K562 (cell line): ENCODE measurements at regions not wholly inside any gene's neighbourhood (a gene's known extent, or its start where the extent isn't known, plus 50 kb on each side); places are given as distances from the start of the nearest gene placed in this dataset.

ENCODE experiments used
- ATAC-seq: fragments of 200-7000 bp; cut with Tn5 transposase; 3 replicates; pipeline ENCODE4 v1.9.1; 2020; ENCODE audit warnings: moderate library complexity
- BruUV-seq: library from RNA; stranded (reverse); fragments of 400-500 nt; replicated peaks from 2 replicates; lab custom pipeline; 2021; lab: Mats Ljungman, UMichigan
- CTCF ChIA-PET: fragments of 300-600 bp; formaldehyde crosslinking; extraction: SDS; loops from one replicate; lab custom pipeline; 2021; ENCODE audit warnings: low intra/inter-chr PET ratio; lab: Yijun Ruan, JAX
- POLR2A ChIA-PET: fragments of 300-600, 350-650 bp; sonication (Branson Sonifier 250); formaldehyde crosslinking; extraction: SDS; loops from one replicate; lab custom pipeline; 2021; ENCODE audit warnings: antibody characterized with exemption, inconsistent platforms; lab: Yijun Ruan, JAX
- DNase-seq, 4 experiments: peaks; one replicate each; pipeline versions ENCODE4 v3.0.0 to v3.0.0-alpha.2; 2011 to 2018; ENCODE audit warnings: low spot score in 3 of 4, mixed read lengths in 3 of 4; ENCODE audit errors: extremely low read depth in 1 of 4
- FAIRE-seq: peaks from 2 replicates; lab custom pipeline; 2011; peaks lifted over from hg19 to GRCh38; lab: Jason Lieb, UNC
- H2AFZ ChIP-seq: 2 replicates; pipeline ENCODE4 v1.6.0; 2011; ENCODE audit warnings: low read depth, low read length, control low read depth, inconsistent platforms
- H3K27ac ChIP-seq: fragments of 200-600 bp; 3 replicates; pipeline ENCODE4 v1.8.0; 2011; ENCODE audit warnings: low read depth, mild to moderate bottlenecking, control low read depth, inconsistent platforms, low read length, moderate library complexity, mixed read lengths; ENCODE audit errors: extremely low read depth
- H3K27me3 ChIP-seq, 2 experiments: fragments of 300-600 bp in 1 of 2; 2 replicates in 1 of 2; 3 replicates in 1 of 2; pipeline versions ENCODE4 v1.6.0 to v1.8.0; 2011; ENCODE audit warnings: inconsistent platforms in 2 of 2, low read length in 2 of 2, mild to moderate bottlenecking in 1 of 2, mixed read lengths in 1 of 2, moderate library complexity in 1 of 2; ENCODE audit not compliant: control insufficient read depth in 2 of 2, insufficient read depth in 2 of 2
- H3K36me3 ChIP-seq: fragments of 300-600 bp; 3 replicates; pipeline ENCODE4 v1.8.0; 2011; ENCODE audit warnings: mild to moderate bottlenecking, low read length, inconsistent platforms; ENCODE audit not compliant: control insufficient read depth, insufficient read depth
- H3K4me1 ChIP-seq, 2 experiments: fragments of 200-600 bp in 1 of 2; replicated peaks in 1 of 2; 2 replicates in 1 of 2; 3 replicates in 1 of 2; pipeline versions ENCODE4 v1.5.1 to v1.8.0; 2011; ENCODE audit warnings: inconsistent platforms in 2 of 2, low read length in 2 of 2, mild to moderate bottlenecking in 1 of 2, mixed read lengths in 1 of 2, moderate library complexity in 1 of 2; ENCODE audit not compliant: control insufficient read depth in 2 of 2, insufficient read depth in 2 of 2
- H3K4me2 ChIP-seq: 2 replicates; pipeline ENCODE4 v1.6.1; 2011; ENCODE audit warnings: low read length, control low read depth, inconsistent platforms, mixed read lengths; ENCODE audit not compliant: insufficient read depth
- H3K4me3 ChIP-seq: fragments of 200-600 bp; sonication (generic), shearing (Covaris generic); 2 replicates; pipeline ENCODE4 v1.5.1; 2016; ENCODE audit warnings: control low read depth, inconsistent platforms
- H3K79me2 ChIP-seq: fragments of 200-600 bp; 3 replicates; pipeline ENCODE4 v1.8.0; 2011; ENCODE audit warnings: low read length, inconsistent platforms; ENCODE audit not compliant: control insufficient read depth, insufficient read depth
- H3K9ac ChIP-seq, 2 experiments: 2 replicates each; pipeline versions ENCODE4 v1.6.0 to v1.6.1; 2011; ENCODE audit warnings: low read depth in 2 of 2, low read length in 2 of 2, control low read depth in 1 of 2, inconsistent platforms in 1 of 2, mild to moderate bottlenecking in 1 of 2, mixed read lengths in 1 of 2; ENCODE audit not compliant: insufficient read depth in 1 of 2
- H3K9me1 ChIP-seq: one replicate; pipeline ENCODE4 v1.6.0; 2011; ENCODE audit warnings: inconsistent platforms, mild to moderate bottlenecking, low read length, moderate library complexity; ENCODE audit not compliant: control insufficient read depth, insufficient read depth
- H3K9me3 ChIP-seq: replicated peaks from 2 replicates; pipeline ENCODE4 v1.5.1; 2011; ENCODE audit warnings: low read depth, low read length, inconsistent platforms; ENCODE audit not compliant: control insufficient read depth, insufficient read depth
- H4K20me1 ChIP-seq: replicated peaks from 2 replicates; pipeline ENCODE4 v1.6.1; 2011; ENCODE audit warnings: low read length, inconsistent platforms, mixed read lengths; ENCODE audit not compliant: control insufficient read depth, insufficient read depth
- BMI1 ChIP-seq: fragments of 150-350 bp; IDR thresholded peaks from 2 replicates; pipeline ENCODE4 v1.6.1; 2014; ENCODE audit warnings: low read length
- ESRRB ChIP-seq: fragments of 250-450 bp; sonication (Bioruptor Pico); IDR thresholded peaks from 2 replicates; pipeline ENCODE4 v1.5.0; 2020; ENCODE audit warnings: mild to moderate bottlenecking, moderate library complexity, borderline replicate concordance
- GATA2 ChIP-seq: sonication (generic); formaldehyde crosslinking; IDR thresholded peaks from 2 replicates; pipeline ENCODE4 v1.4.0; 2020; ENCODE audit warnings: mild to moderate bottlenecking, missing genetic modification reagents
- HCFC1 ChIP-seq: IDR thresholded peaks from 2 replicates; pipeline ENCODE4 v1.6.1; 2012; ENCODE audit warnings: low read depth, low read length, improper control_type of control experiment
- KAT2B ChIP-seq: IDR thresholded peaks from one replicate; pipeline ENCODE4 v1.6.1; 2012; ENCODE audit warnings: low read depth, mild to moderate bottlenecking, control low read depth, inconsistent platforms, low read length, moderate library complexity
- KDM1A ChIP-seq, 2 experiments: fragments of 450-650 bp; IDR thresholded peaks; 2 replicates each; pipeline ENCODE4 v1.6.1; 2016; ENCODE audit warnings: mild to moderate bottlenecking in 2 of 2
- MAFK ChIP-seq: IDR thresholded peaks from 2 replicates; pipeline ENCODE4 v1.6.1; 2011; ENCODE audit warnings: low read length, improper control_type of control experiment
- MXD1 ChIP-seq: fragments of 250-450 bp; sonication (Bioruptor Pico); IDR thresholded peaks from 2 replicates; pipeline ENCODE4 v1.8.0; 2021; ENCODE audit warnings: borderline replicate concordance, mild to moderate bottlenecking, moderate library complexity; ENCODE audit not compliant: poor library complexity, severe bottlenecking
- NELFE ChIP-seq: IDR thresholded peaks from 2 replicates; pipeline ENCODE4 v1.6.1; 2011; ENCODE audit warnings: mild to moderate bottlenecking; ENCODE audit not compliant: insufficient read depth, insufficient read length
- NR2C1 ChIP-seq, 2 experiments: fragments of 450-650 bp; IDR thresholded peaks; 2 replicates each; pipeline ENCODE4 v1.6.1; 2017; ENCODE audit warnings: mild to moderate bottlenecking in 2 of 2, antibody characterized with exemption in 1 of 2, inconsistent platforms in 1 of 2, missing compliant biosample characterization in 1 of 2, missing genetic modification characterization in 1 of 2
- PCBP2 ChIP-seq: fragments of 200-400 bp; formaldehyde crosslinking; IDR thresholded peaks from 2 replicates; pipeline ENCODE4 v1.6.1; 2018; ENCODE audit warnings: low read length, low read depth, mild to moderate bottlenecking, moderate library complexity; ENCODE audit not compliant: poor library complexity, severe bottlenecking
- PHB ChIP-seq: fragments of 250-450 bp; sonication (Bioruptor Pico); IDR thresholded peaks from 2 replicates; pipeline ENCODE4 v1.5.0; 2021
- PYGO2 ChIP-seq: fragments of 450-650 bp; IDR thresholded peaks from 2 replicates; pipeline ENCODE4 v1.6.1; 2016; ENCODE audit warnings: mild to moderate bottlenecking, missing genetic modification characterization, moderate library complexity, missing compliant biosample characterization
- SNIP1 ChIP-seq: fragments of 450-650 bp; IDR thresholded peaks from 2 replicates; pipeline ENCODE4 v1.7.1; 2017; ENCODE audit warnings: low read depth, mild to moderate bottlenecking
- ZNF165 ChIP-seq: fragments of 250-450 bp; sonication (Bioruptor Pico); IDR thresholded peaks from 2 replicates; pipeline ENCODE4 v1.4.0; 2020; ENCODE audit warnings: borderline replicate concordance
- ZNF707 ChIP-seq: fragments of 250-450 bp; sonication (Bioruptor Pico); conservative IDR thresholded peaks from 2 replicates; pipeline ENCODE4 v1.8.0; 2022; ENCODE audit warnings: inconsistent platforms, mild to moderate bottlenecking, moderate library complexity
- ZNF76 ChIP-seq: fragments of 250-450 bp; sonication (Bioruptor Pico); IDR thresholded peaks from 2 replicates; pipeline ENCODE4 v1.4.0; 2020; ENCODE audit warnings: mild to moderate bottlenecking, moderate library complexity, borderline replicate concordance
- WGBS: fragments of 100-300 bp; shearing (Covaris generic); methylation state at CpG from one replicate; pipeline ENCODE4 v1.1.6; 2016; ENCODE audit warnings: low coverage, mixed read lengths; ENCODE audit not compliant: insufficient coverage; ENCODE audit errors: missing lambda C conversion rate; 5-methylcytosine and 5-hydroxymethylcytosine counted together
- in situ Hi-C: fragments of 300-500 bp; cut with MboI; formaldehyde crosslinking; loops from 4 replicates; pipeline ENCODE4 v1.15.0; 2018; ENCODE audit warnings: inconsistent platforms, mixed read lengths
- intact Hi-C: fragments of 100-400 bp; cut with micrococcal nuclease; formaldehyde crosslinking; loops from 2 replicates; pipeline ENCODE4 v1.14.2; 2022
- TF ChIP-seq, protein P1 (sequence below): sonication (generic); formaldehyde crosslinking; IDR thresholded peaks from 2 replicates; pipeline ENCODE4 v1.8.0; 2022; ENCODE audit warnings: mild to moderate bottlenecking, missing genetic modification reagents, borderline replicate concordance

- H2AFZ ChIP-seq, result no peak overlapping the region
- 0% methylated on average over 2 of the region's 5 CpGs for WGBS
- H3K36me3 ChIP-seq, result no peaks in the 10 kb centered on the region
- H3K27ac ChIP-seq, result no peak overlapping the region
- no peaks in the 10 kb centered on the region for H3K9me1 ChIP-seq
- no peak overlapping the region for H3K4me3 ChIP-seq
- H4K20me1 ChIP-seq, result no peaks in the 10 kb centered on the region; the same call in 1 of the 2 replicates
- CTCF ChIA-PET, result no interaction called here
- no peak overlapping the region for H3K4me2 ChIP-seq
- H3K27me3 ChIP-seq, result peaks cover 0 to 21% of the 10 kb centered on the region in 2 experiments; a peak in 2 of 5 replicates
- POLR2A ChIA-PET, result interaction anchor here (0.7 kb wide), 1 partner anchor 13 kb away, joined by 3 read pairs; no protein-coding TSS in a partner anchor
- no peak for DNase-seq
- TF ChIP-seq NR2C1 (IDR thresholded peaks at IDR 0.05), result no peak
- no peak for TF ChIP-seq NR2C1 (tag; IDR thresholded peaks at IDR 0.05)
- TF ChIP-seq BMI1, result no peak
- TF ChIP-seq PCBP2, result no peak
- no peak for TF ChIP-seq HCFC1
- TF ChIP-seq ZNF76, result no peak
- no peak for TF ChIP-seq MAFK
- TF ChIP-seq SNIP1, result no peak
- TF ChIP-seq KDM1A (IDR thresholded peaks at IDR 0.05), result no peak
- TF ChIP-seq, protein P1, sequence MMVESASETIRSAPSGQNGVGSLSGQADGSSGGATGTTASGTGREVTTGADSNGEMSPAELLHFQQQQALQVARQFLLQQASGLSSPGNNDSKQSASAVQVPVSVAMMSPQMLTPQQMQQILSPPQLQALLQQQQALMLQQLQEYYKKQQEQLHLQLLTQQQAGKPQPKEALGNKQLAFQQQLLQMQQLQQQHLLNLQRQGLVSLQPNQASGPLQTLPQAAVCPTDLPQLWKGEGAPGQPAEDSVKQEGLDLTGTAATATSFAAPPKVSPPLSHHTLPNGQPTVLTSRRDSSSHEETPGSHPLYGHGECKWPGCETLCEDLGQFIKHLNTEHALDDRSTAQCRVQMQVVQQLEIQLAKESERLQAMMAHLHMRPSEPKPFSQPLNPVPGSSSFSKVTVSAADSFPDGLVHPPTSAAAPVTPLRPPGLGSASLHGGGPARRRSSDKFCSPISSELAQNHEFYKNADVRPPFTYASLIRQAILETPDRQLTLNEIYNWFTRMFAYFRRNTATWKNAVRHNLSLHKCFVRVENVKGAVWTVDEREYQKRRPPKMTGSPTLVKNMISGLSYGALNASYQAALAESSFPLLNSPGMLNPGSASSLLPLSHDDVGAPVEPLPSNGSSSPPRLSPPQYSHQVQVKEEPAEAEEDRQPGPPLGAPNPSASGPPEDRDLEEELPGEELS (CRISPR knock-in tag), result no peak
- no peak for TF ChIP-seq ESRRB (CRISPR knock-in tag)
- TF ChIP-seq PHB, result no peak
- no peak for TF ChIP-seq GATA2 (CRISPR knock-in tag)
- no peak for TF ChIP-seq ZNF707
- no peak for TF ChIP-seq PYGO2 (tag)
- no peak for TF ChIP-seq NELFE
- no peak for TF ChIP-seq KAT2B
- TF ChIP-seq MXD1 (CRISPR knock-in tag), result no peak
- TF ChIP-seq ZNF165, result no peak
- H3K9me3 ChIP-seq, result no peaks in the 10 kb centered on the region
- ATAC-seq, result no peak
- H3K4me1 ChIP-seq, result no peaks in the 10 kb centered on the region; a peak in 1 of 5 replicates
- in situ Hi-C loops, result no loop called here
- no peak overlapping the region for H3K9ac ChIP-seq
- BruUV-seq, result no TSS peak
- intact Hi-C loops, result no loop called here
- no peaks in the 10 kb centered on the region for H3K79me2 ChIP-seq
- FAIRE-seq, result no peak
Measured at GRCh38 chr14:99333214-99333613, 61.2 kb upstream of the BCL11B start.
